OCI-LY1 (cell line): ENCODE measurements at regions not wholly inside any gene's neighbourhood (a gene's known extent, or its start where the extent isn't known, plus 50 kb on each side); places are given as distances from the start of the nearest gene placed in this dataset.

Experiments used
- H2AFZ ChIP-seq: fragments of 200-600 bp; sonication (generic), shearing (Covaris generic); 2 replicates; pipeline ENCODE4 v1.6.0; 2014; ENCODE audit warnings: antibody characterized with exemption, mild to moderate bottlenecking, low read length
- H3F3A ChIP-seq: fragments of 200-600 bp; sonication (generic), shearing (Covaris generic); 2 replicates; pipeline ENCODE4 v1.6.0; 2014; ENCODE audit warnings: mild to moderate bottlenecking, antibody characterized with exemption, low read length, moderate library complexity; ENCODE audit not compliant: insufficient read depth
- H3K27ac ChIP-seq: fragments of 200-600 bp; sonication (generic); 2 replicates; pipeline ENCODE4 v1.5.1; 2014; ENCODE audit warnings: low read length, mixed run types, mild to moderate bottlenecking, low read depth; ENCODE audit not compliant: poor library complexity, severe bottlenecking
- H3K27me3 ChIP-seq: fragments of 200-600 bp; sonication (generic); 2 replicates; pipeline ENCODE4 v1.6.0; 2014; ENCODE audit warnings: antibody characterized with exemption, mild to moderate bottlenecking, low read length, moderate library complexity; ENCODE audit not compliant: insufficient read depth
- H3K36me3 ChIP-seq: fragments of 200-600 bp; sonication (generic); 2 replicates; pipeline ENCODE4 v1.6.1; 2014; ENCODE audit warnings: mild to moderate bottlenecking, antibody characterized with exemption, low read length, moderate library complexity, mixed read lengths; ENCODE audit not compliant: insufficient read depth
- H3K4me1 ChIP-seq: fragments of 200-600 bp; sonication (generic); 2 replicates; pipeline ENCODE4 v1.5.1; 2014; ENCODE audit warnings: mild to moderate bottlenecking, low read length, moderate library complexity; ENCODE audit not compliant: insufficient read depth, severe bottlenecking
- H3K4me2 ChIP-seq: fragments of 200-600 bp; sonication (generic), shearing (Covaris generic); 2 replicates; pipeline ENCODE4 v1.6.1; 2014; ENCODE audit warnings: low read length
- H3K4me3 ChIP-seq: fragments of 200-600 bp; sonication (generic); 2 replicates; pipeline ENCODE4 v1.5.1; 2014; ENCODE audit warnings: low read length, low read depth, mild to moderate bottlenecking, mixed read lengths; ENCODE audit not compliant: poor library complexity, severe bottlenecking
- H3K79me2 ChIP-seq: fragments of 200-600 bp; shearing (Covaris generic); 2 replicates; pipeline ENCODE4 v1.6.1; 2016; ENCODE audit warnings: mixed run types, low read length, mixed read lengths; ENCODE audit not compliant: insufficient read depth
- H3K9ac ChIP-seq: fragments of 200-600 bp; sonication (generic), shearing (Covaris generic); 2 replicates; pipeline ENCODE4 v1.6.1; 2014; ENCODE audit warnings: mild to moderate bottlenecking, low read length, mixed read lengths
- H3K9me2 ChIP-seq: fragments of 200-600 bp; sonication (generic), shearing (Covaris generic); 2 replicates; pipeline ENCODE4 v1.6.1; 2014; ENCODE audit warnings: low read depth, mild to moderate bottlenecking, low read length, mixed read lengths
- H3K9me3 ChIP-seq: fragments of 200-600 bp; shearing (Covaris generic); 2 replicates; pipeline ENCODE4 v1.6.1; 2014; ENCODE audit warnings: low read length, mixed read lengths
- H4K20me1 ChIP-seq: fragments of 200-600 bp; sonication (generic), shearing (Covaris generic); 2 replicates; pipeline ENCODE4 v1.6.0; 2016; ENCODE audit warnings: mild to moderate bottlenecking, low read length; ENCODE audit not compliant: insufficient read depth
- CTCF ChIP-seq: fragments of 200-600 bp; sonication (generic), shearing (Covaris generic); IDR thresholded peaks from 2 replicates; pipeline ENCODE4 v1.5.1; 2017; ENCODE audit warnings: mild to moderate bottlenecking, antibody characterized with exemption, low read length, moderate library complexity, mixed read lengths
- EZH2 ChIP-seq: fragments of 200-600 bp; sonication (generic), shearing (Covaris generic); IDR thresholded peaks from 2 replicates; pipeline ENCODE4 v1.8.0; 2017; ENCODE audit warnings: borderline replicate concordance, mixed run types, mild to moderate bottlenecking, antibody characterized with exemption, low read length, moderate library complexity, mixed read lengths

DNA sequence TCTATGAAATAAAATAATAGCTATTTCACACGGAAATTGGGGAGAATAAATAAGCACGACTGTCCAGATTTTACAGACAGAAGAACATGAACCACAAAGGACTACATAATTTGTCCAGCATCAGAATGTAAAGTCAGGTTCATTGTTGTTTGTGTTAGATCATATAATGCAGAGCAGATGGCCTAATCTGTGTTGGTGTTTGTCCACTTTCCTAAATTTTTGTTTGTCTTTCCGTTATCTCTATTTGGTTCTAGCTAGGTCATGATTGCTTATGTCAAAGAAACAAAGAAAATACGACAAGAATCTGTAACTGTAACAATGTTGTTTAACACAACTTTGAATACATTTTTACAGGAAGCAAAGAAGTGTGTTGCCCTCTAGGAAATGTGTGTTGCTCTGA is 75.6 kb upstream of the ANKRD28 start:
- Histone ChIP-seq H3K9ac (no peak overlapping the region), H3K9me2 (no peaks in the 10 kb centered on the region), H3K4me3 (no peak overlapping the region), H3K4me1 (no peaks in the 10 kb centered on the region), H4K20me1 (no peaks in the 10 kb centered on the region), H3F3A (no peaks in the 10 kb centered on the region), H3K9me3 (0 out of 2 replicates have a peak, but pooled peaks cover 2% of the 10 kb centered on the region), H2AFZ (no peak overlapping the region), H3K27ac (no peak overlapping the region), H3K79me2 (no peaks in the 10 kb centered on the region), H3K27me3 (no peaks in the 10 kb centered on the region), H3K4me2 (no peak overlapping the region), H3K36me3 (no peaks in the 10 kb centered on the region)
- no peak for TF ChIP-seq EZH2
- TF ChIP-seq CTCF, result no peak

- no peak overlapping the region for H3K4me3 ChIP-seq
- no peaks in the 10 kb centered on the region for H3K9me2 ChIP-seq
- no peaks in the 10 kb centered on the region for H3K79me2 ChIP-seq
- no peak overlapping the region for H3K27ac ChIP-seq
- no peak overlapping the region for H3K9ac ChIP-seq
- no peaks in the 10 kb centered on the region for H3K4me1 ChIP-seq
- no peaks in the 10 kb centered on the region for H4K20me1 ChIP-seq
- H3K4me2 ChIP-seq, result no peak overlapping the region
- no peaks in the 10 kb centered on the region; the same call in 1 of the 2 replicates for H3K36me3 ChIP-seq
- no peaks in the 10 kb centered on the region for H3K9me3 ChIP-seq
- no peak for TF ChIP-seq EZH2
- TF ChIP-seq CTCF, result no peak
- H2AFZ ChIP-seq, result no peak overlapping the region
- H3K27me3 ChIP-seq, result no peaks in the 10 kb centered on the region
- H3F3A ChIP-seq, result no peaks in the 10 kb centered on the region
Measured at GRCh38 chr3:15875016-15875689, 77.4 kb upstream of the ANKRD28 start.

DNA sequence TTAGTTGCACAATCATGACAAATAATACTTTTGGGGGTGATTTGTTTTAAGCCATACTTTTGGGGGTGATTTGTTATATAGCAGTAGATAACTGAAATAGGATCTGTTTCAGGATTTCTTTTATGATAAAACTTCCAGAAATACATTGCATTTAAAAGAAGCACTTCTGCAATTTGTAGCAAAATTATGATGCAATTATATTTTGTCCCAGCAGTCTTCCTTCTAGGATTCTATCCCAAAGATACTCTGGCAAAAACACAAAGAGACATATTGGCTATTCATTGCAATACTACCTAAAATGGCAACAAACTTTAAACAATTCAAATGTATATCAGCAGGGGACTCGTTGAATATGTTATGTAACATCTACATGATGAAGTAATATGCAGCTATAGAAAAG is 78.9 kb upstream of the ANKRD28 start:
- Histone ChIP-seq H3K9me3 (no peaks in the 10 kb centered on the region), H3K4me2 (no peak overlapping the region), H4K20me1 (no peaks in the 10 kb centered on the region), H2AFZ (no peak overlapping the region), H3K36me3 (no peaks in the 10 kb centered on the region; the same call in 1 of the 2 replicates), H3K4me3 (no peak overlapping the region), H3K9ac (no peak overlapping the region), H3K27ac (no peak overlapping the region), H3F3A (no peaks in the 10 kb centered on the region), H3K4me1 (no peaks in the 10 kb centered on the region), H3K79me2 (no peaks in the 10 kb centered on the region), H3K27me3 (no peaks in the 10 kb centered on the region), H3K9me2 (no peaks in the 10 kb centered on the region)
- TF ChIP-seq EZH2 (no peak), CTCF (no peak)
